GM10248 (cell line): ENCODE measurements at regions not wholly inside any gene's neighbourhood (a gene's known extent, or its start where the extent isn't known, plus 50 kb on each side); places are given as distances from the start of the nearest gene placed in this dataset.

Experiments used
- CTCF ChIA-PET: fragments of 300-600 bp; sonication (Branson Sonifier 250); formaldehyde crosslinking; extraction: SDS; loops from one replicate; lab custom pipeline; 2021; ENCODE audit warnings: antibody characterized with exemption; lab: Yijun Ruan, JAX
- POLR2A ChIA-PET: fragments of 350-650 bp; sonication (Branson Sonifier 250); formaldehyde crosslinking; extraction: SDS; loops from one replicate; lab custom pipeline; 2020; ENCODE audit warnings: antibody characterized with exemption; lab: Yijun Ruan, JAX
- DNase-seq: peaks from one replicate; pipeline ENCODE4 v3.0.0; 2012; ENCODE audit errors: extremely low spot score
- CTCF ChIP-seq: IDR thresholded peaks from 2 replicates; pipeline ENCODE4 v1.5.1; 2012; ENCODE audit warnings: mild to moderate bottlenecking, low read depth; ENCODE audit errors: extremely low read depth, missing control alignments, control extremely low read depth

GRCh38 chrX:4925911-4926310, 1212.5 kb upstream of the PRKX start:
- ChIA-PET CTCF (no interaction called here), POLR2A (no interaction called here)
- no peak for DNase-seq
- no peak for TF ChIP-seq CTCF

GRCh38 chrX:4909348-4909747, 1195.9 kb upstream of the PRKX start:
- ChIA-PET CTCF (no interaction called here), POLR2A (no interaction called here)
- TF ChIP-seq CTCF: no peak
- DNase-seq: no peak

GRCh38 chrX:4905576-4905975, 1192.1 kb upstream of the PRKX start:
- DNase-seq: no peak
- ChIA-PET CTCF (no interaction called here), POLR2A (no interaction called here)
- no peak for TF ChIP-seq CTCF

- ChIA-PET POLR2A (no interaction called here), CTCF (no interaction called here)
- DNase-seq: no peak
- no peak for TF ChIP-seq CTCF
These were observed 1167.8 kb upstream of the PRKX start for GRCh38 chrX:4881277-4881676.

GRCh38 chrX:4878640-4879039, 1165.2 kb upstream of the PRKX start:
- no peak for TF ChIP-seq CTCF
- ChIA-PET CTCF (no interaction called here), POLR2A (no interaction called here)
- no peak for DNase-seq

- no peak for DNase-seq
- POLR2A ChIA-PET: no interaction called here
- TF ChIP-seq CTCF: no peak
- CTCF ChIA-PET: no interaction called here
These were observed 1162.8 kb upstream of the PRKX start for GRCh38 chrX:4876268-4876667.

GRCh38 chrX:4851534-4851933, 1138.1 kb upstream of the PRKX start:
- CTCF ChIA-PET: no interaction called here
- TF ChIP-seq CTCF: no peak
- POLR2A ChIA-PET: no interaction called here
- no peak for DNase-seq
